Astrocyte of the spinal cord (primary cell): ENCODE measurements at regions not wholly inside any gene's neighbourhood (a gene's known extent, or its start where the extent isn't known, plus 50 kb on each side); places are given as distances from the start of the nearest gene placed in this dataset.
A peak's percentile ranks its signal among the peaks of the same experiment; 100 is the strongest.

ENCODE experiments used
- DNase-seq: peaks from one replicate; pipeline ENCODE4 v3.0.0; 2011; ENCODE audit warnings: low read depth, low spot score
- H3K4me3 ChIP-seq: 2 replicates; pipeline ENCODE4 v1.5.1; 2011; ENCODE audit warnings: low read depth, mild to moderate bottlenecking, low read length, moderate library complexity
- in situ Hi-C: cut with HindIII; loops from 2 replicates; pipeline ENCODE4 v1.10.0; 2017; ENCODE audit warnings: low sequenced_read_pairs
- TF ChIP-seq, protein P1 (sequence below): IDR thresholded peaks from 2 replicates; pipeline ENCODE4 v1.5.1; 2012; ENCODE audit warnings: low read depth, mild to moderate bottlenecking, low read length, inconsistent platforms

DNA sequence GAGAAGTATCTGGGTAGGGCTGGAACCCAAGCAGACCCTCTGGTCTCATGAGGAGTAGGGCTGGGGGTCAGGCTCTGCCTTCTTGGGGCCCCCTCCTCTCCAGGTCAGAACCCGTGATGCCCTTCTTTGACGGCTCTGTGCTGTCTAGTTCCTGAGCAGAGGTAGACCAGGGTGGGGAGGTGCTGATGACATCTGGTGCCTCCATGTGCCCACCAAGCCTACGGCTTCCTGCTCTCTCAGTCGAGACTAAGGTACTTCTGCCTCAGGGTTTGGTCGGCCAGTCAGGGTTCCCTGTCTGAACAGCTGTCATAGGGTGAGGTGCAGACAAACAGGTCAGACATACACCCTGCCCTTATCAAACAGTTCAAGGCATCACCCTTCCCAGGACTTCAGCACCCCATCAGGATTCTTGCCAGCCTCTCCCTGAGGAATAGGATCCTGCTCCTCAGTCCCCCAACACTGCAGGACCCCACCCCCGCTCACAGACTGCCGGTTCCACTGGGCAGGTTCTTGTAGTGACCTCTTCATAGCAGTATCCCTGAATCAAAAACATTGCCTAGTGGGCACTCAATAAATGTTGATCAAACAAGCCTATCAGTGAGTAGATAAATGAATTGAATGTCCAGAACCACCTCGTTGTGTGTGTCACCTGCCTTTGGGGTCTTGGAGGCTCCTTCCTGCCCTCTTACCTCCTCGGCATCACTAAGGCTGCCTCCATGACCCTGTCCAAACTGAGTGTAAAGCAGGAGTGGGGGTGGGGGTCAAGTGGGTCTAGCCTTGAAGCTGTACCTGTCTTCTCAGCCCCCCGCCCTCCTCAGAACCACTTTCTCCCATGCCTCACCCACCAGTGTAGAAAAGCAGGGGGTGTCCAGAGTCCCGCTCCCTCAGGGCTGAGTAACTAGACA, 158.2 kb downstream of the BUD13 start:
- in situ Hi-C loops, result no loop called here
- TF ChIP-seq, protein P1, sequence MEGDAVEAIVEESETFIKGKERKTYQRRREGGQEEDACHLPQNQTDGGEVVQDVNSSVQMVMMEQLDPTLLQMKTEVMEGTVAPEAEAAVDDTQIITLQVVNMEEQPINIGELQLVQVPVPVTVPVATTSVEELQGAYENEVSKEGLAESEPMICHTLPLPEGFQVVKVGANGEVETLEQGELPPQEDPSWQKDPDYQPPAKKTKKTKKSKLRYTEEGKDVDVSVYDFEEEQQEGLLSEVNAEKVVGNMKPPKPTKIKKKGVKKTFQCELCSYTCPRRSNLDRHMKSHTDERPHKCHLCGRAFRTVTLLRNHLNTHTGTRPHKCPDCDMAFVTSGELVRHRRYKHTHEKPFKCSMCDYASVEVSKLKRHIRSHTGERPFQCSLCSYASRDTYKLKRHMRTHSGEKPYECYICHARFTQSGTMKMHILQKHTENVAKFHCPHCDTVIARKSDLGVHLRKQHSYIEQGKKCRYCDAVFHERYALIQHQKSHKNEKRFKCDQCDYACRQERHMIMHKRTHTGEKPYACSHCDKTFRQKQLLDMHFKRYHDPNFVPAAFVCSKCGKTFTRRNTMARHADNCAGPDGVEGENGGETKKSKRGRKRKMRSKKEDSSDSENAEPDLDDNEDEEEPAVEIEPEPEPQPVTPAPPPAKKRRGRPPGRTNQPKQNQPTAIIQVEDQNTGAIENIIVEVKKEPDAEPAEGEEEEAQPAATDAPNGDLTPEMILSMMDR, result no peak
- no peak for DNase-seq
- H3K4me3 ChIP-seq, result no peak overlapping the region

DNA sequence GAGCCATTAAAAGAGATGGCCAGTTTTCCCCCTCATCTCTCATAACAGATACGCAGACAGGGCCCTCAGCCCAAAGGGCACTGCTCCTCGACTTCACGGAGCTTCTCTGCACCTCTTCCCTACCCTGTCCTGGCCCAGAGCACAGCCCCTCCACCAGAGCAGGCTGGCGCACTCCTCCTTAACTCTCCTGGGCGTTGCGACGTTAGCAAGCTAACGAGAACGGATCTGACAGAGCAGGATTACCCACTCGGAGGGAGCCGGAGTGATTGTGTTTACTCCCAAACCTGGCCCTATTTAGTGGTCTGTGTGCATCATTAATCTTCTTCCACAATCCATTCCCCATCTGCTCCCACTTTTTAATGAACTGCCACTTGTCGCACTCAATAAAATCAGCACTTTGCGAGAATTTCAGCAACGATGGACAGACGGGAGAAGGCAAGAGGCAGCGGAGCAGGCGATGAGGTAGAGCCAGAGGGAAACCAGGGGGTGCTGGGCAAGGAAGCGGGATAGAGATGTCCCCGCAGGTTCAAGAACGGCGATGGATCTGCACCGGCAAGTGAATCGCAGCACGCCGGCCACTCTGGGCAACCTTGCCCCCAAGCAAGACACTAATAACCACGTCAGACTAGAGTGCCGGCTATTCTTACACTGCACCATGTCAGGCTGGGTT, 159.4 kb downstream of the BUD13 start:
- no peak for DNase-seq
- no peak overlapping the region for H3K4me3 ChIP-seq
- in situ Hi-C loops, result no loop called here
- TF ChIP-seq, protein P1, result no peak

DNA sequence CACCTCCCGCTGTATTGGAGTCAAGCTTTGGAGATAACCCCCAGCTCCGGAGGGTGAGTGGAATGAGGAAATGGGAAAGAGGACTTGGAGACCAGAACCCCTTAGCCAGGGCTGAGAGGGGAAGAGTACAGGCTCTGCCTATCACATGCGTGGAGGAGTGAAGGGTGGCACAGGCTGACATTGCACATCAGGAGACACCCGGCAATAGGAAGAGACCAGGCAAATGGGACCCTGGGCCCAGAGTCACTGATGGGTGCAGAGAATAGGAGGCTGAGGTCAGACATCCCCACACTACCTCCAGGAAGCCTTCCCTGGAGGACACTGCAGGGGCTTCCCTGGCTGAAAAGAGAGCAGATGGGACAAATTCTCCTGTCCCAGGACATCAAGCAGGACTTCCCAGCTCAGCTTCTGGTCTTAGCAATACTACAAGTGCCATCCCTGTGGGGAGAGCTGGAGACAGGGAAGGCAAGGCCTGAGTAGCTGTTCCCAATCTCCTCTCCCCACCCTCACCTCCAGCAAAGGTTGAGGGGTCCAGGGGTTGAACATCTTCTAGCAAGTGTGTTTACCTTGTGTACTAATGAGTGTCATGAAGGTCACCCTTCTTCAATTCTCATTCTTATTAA, 160.7 kb downstream of the BUD13 start:
- in situ Hi-C loops, result no loop called here
- no peak overlapping the region for H3K4me3 ChIP-seq
- DNase-seq, result no peak
- TF ChIP-seq, protein P1, result no peak

DNA sequence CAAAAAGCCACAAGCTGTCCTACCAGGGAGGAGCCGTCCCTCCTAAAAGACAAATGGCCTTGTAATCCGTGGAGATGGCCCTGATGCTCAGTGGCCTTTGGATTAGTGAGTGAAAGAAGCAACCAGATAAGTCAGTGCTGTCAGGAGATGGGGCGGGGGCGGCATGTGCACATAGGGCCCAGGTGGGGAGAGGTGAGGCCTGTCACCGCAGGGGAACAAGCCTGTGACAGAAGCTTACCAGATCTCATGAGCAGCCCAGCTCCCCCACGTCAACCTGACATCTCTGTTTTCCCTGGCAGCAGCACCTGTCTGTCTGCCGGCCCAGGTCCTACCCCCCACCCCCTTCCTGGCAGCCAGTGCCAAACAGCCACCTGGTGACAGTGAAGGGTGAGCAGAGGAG, 162.6 kb downstream of the BUD13 start:
- no peak for DNase-seq
- TF ChIP-seq, protein P1, result no peak
- in situ Hi-C loops, result no loop called here
- H3K4me3 ChIP-seq, result no peak overlapping the region

DNA sequence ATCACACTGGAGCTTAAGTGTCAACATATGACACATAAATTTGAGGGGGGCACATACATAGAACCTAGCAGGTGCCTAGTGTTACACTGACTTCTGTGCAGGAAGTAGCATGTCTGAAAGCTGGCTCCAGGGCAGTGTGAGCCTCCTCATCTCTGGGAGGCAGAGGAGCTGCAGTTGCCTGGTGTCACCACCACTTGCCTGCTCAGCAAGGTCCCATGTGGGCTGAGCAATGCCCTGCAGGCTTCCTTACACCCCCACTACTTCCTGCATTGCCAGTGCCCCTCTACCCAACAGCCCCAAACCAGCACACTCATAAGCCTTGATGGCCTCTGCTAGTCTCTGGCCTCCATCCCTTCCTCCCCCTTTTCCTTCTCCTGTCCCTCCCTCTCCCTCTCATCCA, 165.8 kb downstream of the BUD13 start:
- no peak for DNase-seq
- in situ Hi-C loops, result no loop called here
- TF ChIP-seq, protein P1, result no peak
- no peak overlapping the region for H3K4me3 ChIP-seq

DNA sequence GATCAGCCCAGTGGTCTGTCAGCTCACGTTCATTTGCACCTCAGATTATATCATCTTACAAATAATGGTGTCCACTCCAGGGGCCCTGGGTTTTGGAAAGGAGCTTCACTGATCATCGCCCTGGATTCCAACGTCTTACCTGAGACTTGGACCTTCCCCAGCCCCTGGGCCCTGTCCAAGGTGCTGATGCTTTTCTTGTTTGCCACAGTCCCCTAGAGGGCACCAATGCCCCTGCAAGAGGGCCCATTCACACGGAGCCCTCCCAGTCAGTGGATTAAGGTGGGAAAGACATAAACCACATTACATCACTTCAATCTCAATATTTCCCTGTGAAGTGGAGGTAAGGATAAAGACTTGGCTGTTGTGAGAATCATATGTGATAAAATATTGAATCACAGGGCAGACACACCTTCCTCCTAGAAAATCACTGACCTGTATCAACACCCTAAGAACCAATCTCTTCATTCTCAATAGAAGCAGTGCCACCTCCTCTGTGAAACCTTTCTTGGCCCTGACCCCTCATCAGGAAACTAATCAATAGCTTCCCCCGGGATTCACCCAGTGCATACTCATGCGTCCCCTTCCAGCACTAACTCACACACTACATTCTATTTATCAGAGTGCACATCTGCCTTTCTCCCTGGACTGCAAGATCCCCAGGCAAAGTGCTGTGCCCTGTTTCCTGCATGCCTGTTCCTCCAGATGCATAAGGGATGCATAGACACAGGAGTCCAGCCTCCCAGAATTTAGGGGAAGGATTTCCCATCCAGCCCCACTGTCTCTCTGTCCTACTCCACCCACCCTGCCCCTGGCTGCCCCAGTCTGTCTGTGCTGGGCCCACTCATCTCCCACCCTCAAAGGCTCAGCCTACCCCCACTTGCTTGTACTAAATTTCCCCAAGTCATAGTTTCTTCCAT, 167.0 kb downstream of the BUD13 start:
- in situ Hi-C loops, result no loop called here
- H3K4me3 ChIP-seq, result no peak overlapping the region
- DNase-seq, result peak; percentile 10
- TF ChIP-seq, protein P1, result peak; percentile 42
